GM21360 (cell line): ENCODE measurements at regions not wholly inside any gene's neighbourhood (a gene's known extent, or its start where the extent isn't known, plus 50 kb on each side); places are given as distances from the start of the nearest gene placed in this dataset.
"Not testable (repeated sequence)": the region's sequence is repeated elsewhere in the genome, so short reads cannot be mapped to it uniquely, and the experiment has no call there.

Experiments used
- ATAC-seq: cut with Tn5 transposase; IDR thresholded peaks from one replicate; pipeline ENCODE4 v1.9.1; 2021; ENCODE audit warnings: mild to moderate bottlenecking, moderate library complexity; ENCODE audit not compliant: unreplicated experiment

GRCh38 chr18:29930231-29930630 is 1112.3 kb downstream of the DSC3 start:
- no peak for ATAC-seq

DNA sequence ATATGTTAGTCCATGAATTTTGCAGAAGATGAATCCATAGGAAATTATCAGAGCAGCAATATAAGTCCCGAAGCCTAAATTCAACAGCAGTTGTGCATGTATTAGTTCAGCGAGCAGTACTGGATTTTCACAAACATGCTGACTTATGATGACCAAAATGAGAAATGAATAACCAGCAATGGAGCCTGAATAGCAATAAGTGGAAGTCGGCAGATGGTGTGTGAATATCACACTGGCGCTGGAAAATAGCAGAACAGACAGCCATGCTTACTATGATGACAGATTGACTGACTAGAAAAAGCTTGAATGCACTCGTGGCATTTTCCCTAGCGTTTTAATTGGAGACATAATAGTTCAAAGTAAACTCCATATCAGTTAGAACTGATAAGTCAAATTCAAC is 1114.5 kb downstream of the DSC3 start:
- ATAC-seq = no peak

DNA sequence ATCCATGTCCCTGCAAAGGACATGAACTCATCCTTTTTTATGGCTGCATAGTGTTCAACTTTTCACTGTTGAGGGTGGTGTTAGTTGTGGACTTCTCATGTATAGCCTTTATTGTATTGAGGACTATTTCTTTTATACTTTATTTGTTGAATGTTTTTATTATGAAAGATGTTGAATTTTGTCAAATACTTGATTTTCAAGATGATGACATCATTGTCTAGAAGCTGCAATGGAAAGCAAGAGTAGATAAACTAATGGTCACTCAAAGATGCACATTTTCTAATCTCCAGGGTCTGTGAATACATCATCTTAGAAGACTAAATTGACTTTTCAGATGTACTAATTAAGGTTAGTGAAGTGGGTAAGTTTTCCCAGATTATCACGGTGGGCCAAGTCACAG is 1117.0 kb downstream of the DSC3 start:
- no peak for ATAC-seq

DNA sequence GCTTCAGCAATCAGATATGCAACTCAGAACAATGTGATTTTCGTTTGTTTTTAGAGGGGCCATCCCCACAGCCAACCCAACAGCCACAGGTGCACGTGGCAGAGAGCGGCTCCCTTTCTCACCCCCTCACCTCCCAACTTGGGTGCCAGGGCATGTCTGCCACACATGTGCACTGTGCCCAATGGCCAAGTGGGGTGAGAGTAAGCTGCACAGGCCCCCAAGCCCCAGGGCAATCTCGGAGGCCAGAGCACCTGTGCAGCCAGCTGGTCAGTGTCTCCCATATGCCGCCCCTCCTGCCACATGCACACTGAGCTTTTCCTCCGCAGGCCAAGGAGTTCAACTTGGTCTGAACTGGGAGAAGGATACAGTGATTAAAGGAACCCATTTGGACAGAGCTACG is 1130.2 kb downstream of the DSC3 start:
- ATAC-seq = no peak

DNA sequence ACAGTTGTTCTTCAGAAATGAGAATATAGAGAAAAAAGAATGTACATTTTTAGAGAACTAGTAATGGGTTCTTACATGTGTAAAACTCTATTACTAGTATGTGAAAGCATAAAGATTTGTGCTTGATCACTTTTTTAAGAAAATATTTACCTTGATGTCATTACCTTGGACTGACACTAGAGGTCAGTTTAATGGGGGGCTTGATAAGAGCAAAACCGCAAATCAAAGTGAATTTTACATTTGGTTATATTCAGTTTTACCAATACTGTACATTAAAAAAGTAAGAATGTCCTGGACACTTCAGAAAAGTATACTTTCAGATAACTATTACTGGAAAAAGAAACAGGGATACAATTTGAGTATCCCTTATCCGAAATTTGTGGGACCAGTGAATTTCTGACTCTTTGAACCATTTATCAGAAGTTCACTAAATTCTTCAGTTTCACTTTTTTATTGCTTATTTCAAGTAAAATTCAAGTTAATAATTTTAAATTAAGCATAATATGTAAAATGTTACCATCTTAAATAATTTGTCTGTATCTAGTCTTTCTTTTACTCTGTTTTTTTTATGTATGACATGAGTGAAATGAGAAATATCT is 1149.5 kb downstream of the DSC3 start:
- no peak for ATAC-seq

GRCh38 chr18:29883114-29883513 is 1159.4 kb downstream of the DSC3 start:
- no peak for ATAC-seq

DNA sequence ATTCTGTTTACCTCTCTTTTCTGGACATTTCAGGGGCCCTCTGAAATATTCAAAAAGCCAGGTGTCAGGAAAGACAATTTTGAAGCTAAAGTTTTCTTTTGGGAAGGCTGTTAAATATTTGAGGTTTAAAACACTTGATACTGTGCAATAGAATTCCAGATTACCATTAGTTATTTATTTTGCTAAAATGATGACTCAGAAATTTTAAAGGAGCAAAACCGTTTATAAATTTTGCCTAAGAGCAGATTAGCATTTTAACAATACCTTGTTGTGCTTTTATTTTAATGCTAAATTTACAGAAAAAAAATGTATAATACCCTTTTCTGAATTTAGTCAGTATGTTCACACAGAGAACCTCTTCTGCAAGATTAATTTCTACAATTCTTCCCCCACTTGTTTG is 1159.9 kb downstream of the DSC3 start:
- no peak for ATAC-seq

DNA sequence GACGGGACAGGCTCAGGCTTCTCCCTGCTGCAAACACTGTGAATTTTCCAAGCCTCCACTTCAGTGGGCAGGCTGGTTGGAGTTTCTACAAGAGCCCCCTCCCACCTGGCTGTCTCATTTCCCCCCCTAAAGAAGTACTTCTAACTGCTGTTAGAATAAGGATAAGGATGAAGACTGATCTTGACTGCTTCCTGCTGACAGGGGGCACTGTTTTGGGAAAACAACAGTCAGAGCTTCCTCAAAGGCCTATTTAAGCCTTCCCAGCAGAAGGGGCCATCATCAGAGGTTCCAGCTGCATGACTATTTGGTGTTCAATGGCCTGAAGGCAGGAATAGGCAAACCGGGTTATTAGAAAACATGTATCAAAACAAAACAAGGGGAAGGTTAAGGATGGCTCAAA is 1162.8 kb downstream of the DSC3 start:
- ATAC-seq = no peak

DNA sequence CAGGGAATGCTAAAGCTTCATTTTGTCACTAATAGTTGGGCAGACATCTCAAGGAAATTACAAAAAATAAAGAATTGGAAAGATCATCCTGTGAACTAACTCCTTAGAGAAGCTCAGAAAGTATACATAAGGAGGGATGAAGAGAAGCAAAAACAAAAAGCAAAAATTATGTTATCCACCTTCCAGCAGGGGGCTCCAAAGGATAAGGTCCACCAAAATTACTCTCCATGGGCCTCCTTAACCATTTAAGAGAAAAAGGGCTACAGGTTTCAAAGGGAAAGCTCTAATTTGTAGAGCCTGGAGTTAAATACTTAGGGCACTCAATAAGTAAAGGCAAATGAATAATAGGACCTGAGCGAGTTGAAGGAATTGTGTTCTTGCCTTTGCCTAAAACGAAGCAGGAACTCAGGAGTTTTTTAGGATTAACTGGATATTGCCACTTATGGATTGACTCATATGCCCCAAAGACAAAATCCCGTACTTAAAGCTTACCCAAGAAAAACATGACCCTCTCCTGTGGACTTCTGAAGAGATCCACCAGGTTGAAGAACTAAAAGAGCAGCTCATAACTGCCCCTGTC is 1167.9 kb downstream of the DSC3 start:
- ATAC-seq = no peak

GRCh38 chr18:29873211-29873610 is 1169.3 kb downstream of the DSC3 start:
- no peak for ATAC-seq

- no peak for ATAC-seq
Measured at GRCh38 chr18:29871246-29871645, 1171.3 kb downstream of the DSC3 start.

- no peak for ATAC-seq
Measured at GRCh38 chr18:29862824-29863223, 1179.7 kb downstream of the DSC3 start.

DNA sequence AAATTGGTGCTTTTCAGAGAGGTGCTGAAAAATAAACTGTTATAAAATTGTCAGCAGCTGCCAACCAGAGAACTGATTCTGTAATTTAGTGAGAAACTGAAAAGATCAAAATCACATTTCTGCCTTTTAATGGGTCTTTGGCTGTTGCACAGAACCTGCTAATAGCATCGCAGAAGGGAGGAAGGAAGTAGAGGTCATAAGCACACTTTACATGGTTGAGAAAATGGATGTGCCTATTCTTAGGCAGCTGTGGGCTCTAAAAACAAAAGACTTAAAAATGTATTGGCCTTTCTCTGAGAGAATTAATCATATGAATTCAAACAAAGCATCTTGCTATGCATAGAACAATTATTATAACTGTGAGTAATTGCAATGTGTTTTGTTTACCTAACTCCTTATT is 1186.9 kb downstream of the DSC3 start:
- ATAC-seq = no peak

GRCh38 chr18:29853126-29853525 is 1189.4 kb downstream of the DSC3 start:
- ATAC-seq = no peak

DNA sequence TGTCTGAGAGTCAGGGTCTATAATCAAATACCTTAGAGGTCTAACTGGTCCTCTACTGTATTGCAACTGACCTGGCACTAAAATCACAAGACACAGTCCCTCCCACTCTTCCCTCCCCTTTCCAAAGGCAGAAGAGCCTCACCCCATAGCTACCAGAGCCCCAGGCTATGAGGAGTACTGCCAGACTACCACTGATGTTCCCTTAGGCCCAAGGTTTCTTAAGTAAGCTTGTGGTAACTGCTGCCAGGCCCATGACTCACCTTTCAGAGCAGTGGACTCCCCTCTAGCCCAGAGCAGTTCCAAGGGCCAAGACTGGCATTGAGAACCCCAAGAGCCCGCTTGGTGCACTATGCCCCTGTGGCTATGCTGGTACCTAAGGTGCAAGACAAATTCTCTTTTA is 1193.4 kb downstream of the DSC3 start:
- no peak for ATAC-seq

DNA sequence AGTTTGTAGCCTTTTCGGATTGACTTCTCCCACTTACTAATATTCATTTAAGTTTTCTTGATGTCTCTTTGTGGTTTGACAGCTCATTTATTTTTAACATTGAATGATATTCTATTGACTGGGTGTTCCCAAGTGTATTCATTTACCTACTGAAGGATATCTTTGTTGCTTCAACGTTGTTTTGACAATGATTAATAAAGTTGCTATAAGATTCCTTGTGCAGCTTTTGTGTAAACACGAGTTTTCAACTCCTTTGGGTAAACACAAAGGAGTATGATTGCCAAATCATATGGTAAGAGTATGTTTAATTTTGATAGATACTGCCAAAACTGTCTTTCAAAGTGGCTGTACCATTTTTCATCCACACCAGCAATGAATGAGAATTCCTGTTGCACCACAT is 1200.9 kb downstream of the DSC3 start:
- no peak for ATAC-seq

GRCh38 chr18:29840089-29840488 is 1202.5 kb downstream of the DSC3 start:
- ATAC-seq = no peak

GRCh38 chr18:29838961-29839360 is 1203.6 kb downstream of the DSC3 start:
- not testable (repeated sequence) for ATAC-seq

GRCh38 chr18:29838556-29838955 is 1204.0 kb downstream of the DSC3 start:
- no peak for ATAC-seq

DNA sequence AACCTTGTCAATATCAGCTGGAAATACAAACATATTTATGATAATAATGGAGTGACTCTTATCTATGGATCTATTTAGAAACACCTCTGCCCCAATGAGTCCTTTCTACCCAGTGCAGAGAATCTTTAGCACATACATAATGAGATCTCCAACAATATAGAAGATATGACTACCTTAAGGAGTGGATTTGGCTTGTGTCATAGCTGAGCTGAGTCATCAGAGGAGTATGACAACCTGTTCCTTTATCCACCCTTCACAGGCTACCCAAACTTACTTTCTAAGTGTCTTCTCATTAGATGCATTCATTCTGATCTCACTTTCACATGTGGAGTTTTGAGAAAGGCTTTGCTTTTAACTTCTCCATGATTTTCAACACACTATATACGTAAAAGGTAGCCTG is 1218.9 kb downstream of the DSC3 start:
- ATAC-seq = no peak

GRCh38 chr18:29821544-29821943 is 1221.0 kb downstream of the DSC3 start:
- ATAC-seq = no peak

DNA sequence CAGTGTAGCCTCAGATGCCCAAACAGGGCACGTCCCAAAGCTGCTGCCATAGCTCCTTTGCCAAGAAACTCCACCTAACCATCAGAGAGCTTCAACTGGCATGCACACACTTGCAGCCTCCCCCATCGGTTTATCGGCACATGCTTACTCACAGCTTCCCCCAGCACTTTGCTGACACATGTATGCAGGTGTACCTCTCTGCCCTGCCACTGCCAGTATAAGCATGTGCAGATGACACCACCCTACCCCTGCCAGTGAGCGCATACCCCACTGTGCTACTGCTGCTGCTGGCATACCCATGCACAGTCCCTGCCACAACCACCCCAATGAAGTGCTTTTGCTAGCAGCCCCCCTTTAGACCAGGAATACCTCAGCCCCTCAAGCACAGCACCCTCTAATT is 1231.0 kb downstream of the DSC3 start:
- ATAC-seq = no peak

DNA sequence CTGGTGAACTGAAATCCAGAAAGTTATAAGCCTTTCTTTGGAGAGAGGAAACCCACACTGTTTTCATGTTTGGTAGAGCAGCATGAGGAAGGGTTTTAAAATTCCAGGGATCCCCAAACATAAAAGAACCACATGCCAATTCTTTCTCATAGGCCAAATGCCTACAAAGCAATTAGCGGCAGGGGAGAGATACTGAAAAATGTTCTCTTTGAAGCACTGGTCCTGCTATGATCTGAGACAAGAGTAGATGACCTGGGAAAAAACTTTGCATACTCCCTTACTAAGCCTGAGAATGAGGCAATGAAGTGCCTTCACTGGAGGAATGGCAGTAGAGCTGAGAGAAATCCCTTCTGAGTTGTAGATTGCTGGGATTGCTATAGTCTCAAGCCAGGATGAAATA is 1261.7 kb downstream of the DSC3 start:
- ATAC-seq = no peak
